CD4-positive, alpha-beta T cell (primary cell): ENCODE measurements at regions not wholly inside any gene's neighbourhood (a gene's known extent, or its start where the extent isn't known, plus 50 kb on each side); places are given as distances from the start of the nearest gene placed in this dataset.

Experiments
- ATAC-seq: fragments of 200-7000 bp; cut with Tn5 transposase; one replicate; pipeline ENCODE4 v1.10.0; 2022; ENCODE audit warnings: mild to moderate bottlenecking; ENCODE audit not compliant: poor library complexity
- CTCF ChIA-PET: fragments of 350-600 bp; sonication (Branson Sonifier 250); formaldehyde crosslinking; loops from one replicate; lab custom pipeline; 2021; ENCODE audit warnings: antibody characterized with exemption, inconsistent platforms; lab: Charles Lee
- POLR2A ChIA-PET: fragments of 350-600 bp; sonication (Branson Sonifier 250); formaldehyde crosslinking; loops from one replicate; lab custom pipeline; 2021; ENCODE audit warnings: antibody characterized with exemption, inconsistent platforms; lab: Charles Lee
- DNase-seq, 14 experiments: peaks; one replicate each; pipeline ENCODE4 v3.0.0-alpha.2; 2013 to 2020; ENCODE audit warnings: mixed read lengths in 2 of 14
- H3K27ac ChIP-seq, 2 donors: one replicate each; pipeline versions ENCODE4 v1.5.1 to v1.7.0; 2013; ENCODE audit warnings: low read length in 2 of 2, low read depth in 1 of 2, mild to moderate bottlenecking in 1 of 2
- H3K27me3 ChIP-seq, 2 experiments: 1 replicate in 1 of 2; 2 replicates in 1 of 2; pipeline versions ENCODE4 v1.6.1 to v1.7.0; 2013; ENCODE audit warnings: low read length in 2 of 2, control low read depth in 1 of 2, mild to moderate bottlenecking in 1 of 2, moderate library complexity in 1 of 2; ENCODE audit not compliant: insufficient read depth in 2 of 2, control insufficient read depth in 1 of 2
- H3K36me3 ChIP-seq: one replicate; pipeline ENCODE4 v1.6.1; 2013; ENCODE audit warnings: low read length, control low read depth; ENCODE audit not compliant: insufficient read depth
- H3K4me1 ChIP-seq: one replicate; pipeline ENCODE4 v1.6.1; 2013; ENCODE audit warnings: low read length, control low read depth; ENCODE audit not compliant: insufficient read depth
- H3K4me3 ChIP-seq: one replicate; pipeline ENCODE4 v1.5.1; 2013; ENCODE audit warnings: mild to moderate bottlenecking, low read length, moderate library complexity
- H3K9me3 ChIP-seq, 2 experiments: 1 replicate in 1 of 2; 2 replicates in 1 of 2; pipeline versions ENCODE4 v1.6.1 to v1.7.0; 2013; ENCODE audit warnings: low read length in 2 of 2, mild to moderate bottlenecking in 2 of 2, control low read depth in 1 of 2, moderate library complexity in 1 of 2; ENCODE audit not compliant: control insufficient read depth in 1 of 2, insufficient read depth in 1 of 2
- H3K27ac Mint-ChIP-seq: one replicate; pipeline ENCODE4 v1.8.0; 2020; ENCODE audit warnings: mixed read lengths
- H3K27me3 Mint-ChIP-seq: one replicate; pipeline ENCODE4 v1.8.0; 2021; ENCODE audit warnings: mixed read lengths
- H3K36me3 Mint-ChIP-seq: one replicate; pipeline ENCODE4 v1.8.0; 2021; ENCODE audit warnings: low read depth, mixed read lengths
- H3K4me1 Mint-ChIP-seq: one replicate; pipeline ENCODE4 v1.8.0; 2021; ENCODE audit warnings: low read depth, mixed read lengths
- H3K4me3 Mint-ChIP-seq: one replicate; pipeline ENCODE4 v1.8.0; 2020; ENCODE audit warnings: mild to moderate bottlenecking, mixed read lengths
- H3K9me3 Mint-ChIP-seq: one replicate; pipeline ENCODE4 v1.8.0; 2020; ENCODE audit warnings: mixed read lengths
- intact Hi-C, 2 experiments: fragments of 100-400 bp; cut with DNase I in 1 of 2; cut with micrococcal nuclease in 1 of 2; formaldehyde crosslinking; loops; one replicate each; pipeline versions ENCODE4 v1.15.1 to v1.9.0; 2023 to 2025; cut with DNase I, micrococcal nuclease
- TF ChIP-seq, protein P1 (sequence below): fragments of 200-600 bp; IDR thresholded peaks from one replicate; pipeline ENCODE4 v1.8.0; 2022; ENCODE audit warnings: antibody characterized with exemption, mild to moderate bottlenecking

DNA sequence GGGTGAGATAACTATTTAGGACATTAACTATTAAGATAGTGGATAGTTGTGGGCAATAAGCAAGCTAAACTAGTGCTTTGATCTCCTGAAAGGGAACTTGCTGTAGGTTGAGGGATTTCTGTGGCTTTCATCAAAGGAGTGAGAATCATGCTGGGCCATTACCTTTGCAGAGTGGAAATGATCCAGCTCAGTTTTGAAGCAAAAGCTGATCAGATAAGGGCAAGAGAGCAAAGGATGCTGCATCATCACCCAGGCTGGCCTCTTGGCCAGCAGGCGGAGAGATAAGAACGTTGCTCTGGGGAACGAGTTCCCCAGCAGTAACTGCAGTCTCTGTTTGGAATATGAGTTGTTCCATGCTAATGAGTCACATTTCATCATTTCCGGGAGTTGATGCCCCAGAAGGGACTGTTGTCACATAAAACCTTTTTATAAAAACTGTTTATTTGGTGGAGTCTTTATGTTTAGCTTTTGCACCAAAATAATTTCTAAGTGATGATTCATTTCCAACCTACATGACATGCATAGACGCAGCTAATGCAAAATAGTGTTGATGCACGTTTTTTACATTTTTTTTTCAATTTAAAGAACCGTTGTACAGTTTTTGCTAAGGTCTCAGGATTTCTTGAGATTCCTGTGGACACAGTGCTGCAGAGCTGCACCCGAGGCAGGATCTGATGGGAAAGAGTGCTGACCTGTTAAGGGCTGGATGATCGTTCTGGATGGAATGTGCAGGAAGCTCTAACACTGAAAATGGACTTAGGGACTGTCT lies 99.3 kb downstream of the ACTBL2 start:
- Histone ChIP-seq H3K4me1 (peaks cover 5% of the 10 kb centered on the region), H3K36me3 (no peaks in the 10 kb centered on the region), H3K27me3 (no peaks in the 10 kb centered on the region), H3K27ac (no peak overlapping the region), H3K9me3 (no peaks in the 10 kb centered on the region), H3K4me3 (no peak overlapping the region)
- no peak overlapping the region for H3K4me3 Mint-ChIP-seq
- H3K36me3 Mint-ChIP-seq, result no peaks in the 10 kb centered on the region
- peaks cover 11% of the 10 kb centered on the region for H3K4me1 Mint-ChIP-seq
- ATAC-seq (peak; percentile 82), DNase-seq (peak in 7 of 14 experiments; percentile 0 to 35 (median 13))
- H3K27me3 Mint-ChIP-seq, result no peaks in the 10 kb centered on the region
- CTCF ChIA-PET, result interaction anchor here (1.2 kb wide), 1 partner anchor 8 kb away, joined by 3 read pairs; no protein-coding TSS in a partner anchor
- POLR2A ChIA-PET, result no interaction called here
- no peak overlapping the region for H3K27ac Mint-ChIP-seq
- no peaks in the 10 kb centered on the region for H3K9me3 Mint-ChIP-seq
- TF ChIP-seq, protein P1, sequence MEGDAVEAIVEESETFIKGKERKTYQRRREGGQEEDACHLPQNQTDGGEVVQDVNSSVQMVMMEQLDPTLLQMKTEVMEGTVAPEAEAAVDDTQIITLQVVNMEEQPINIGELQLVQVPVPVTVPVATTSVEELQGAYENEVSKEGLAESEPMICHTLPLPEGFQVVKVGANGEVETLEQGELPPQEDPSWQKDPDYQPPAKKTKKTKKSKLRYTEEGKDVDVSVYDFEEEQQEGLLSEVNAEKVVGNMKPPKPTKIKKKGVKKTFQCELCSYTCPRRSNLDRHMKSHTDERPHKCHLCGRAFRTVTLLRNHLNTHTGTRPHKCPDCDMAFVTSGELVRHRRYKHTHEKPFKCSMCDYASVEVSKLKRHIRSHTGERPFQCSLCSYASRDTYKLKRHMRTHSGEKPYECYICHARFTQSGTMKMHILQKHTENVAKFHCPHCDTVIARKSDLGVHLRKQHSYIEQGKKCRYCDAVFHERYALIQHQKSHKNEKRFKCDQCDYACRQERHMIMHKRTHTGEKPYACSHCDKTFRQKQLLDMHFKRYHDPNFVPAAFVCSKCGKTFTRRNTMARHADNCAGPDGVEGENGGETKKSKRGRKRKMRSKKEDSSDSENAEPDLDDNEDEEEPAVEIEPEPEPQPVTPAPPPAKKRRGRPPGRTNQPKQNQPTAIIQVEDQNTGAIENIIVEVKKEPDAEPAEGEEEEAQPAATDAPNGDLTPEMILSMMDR, result no peak
- intact Hi-C loops, result no loop called here

DNA sequence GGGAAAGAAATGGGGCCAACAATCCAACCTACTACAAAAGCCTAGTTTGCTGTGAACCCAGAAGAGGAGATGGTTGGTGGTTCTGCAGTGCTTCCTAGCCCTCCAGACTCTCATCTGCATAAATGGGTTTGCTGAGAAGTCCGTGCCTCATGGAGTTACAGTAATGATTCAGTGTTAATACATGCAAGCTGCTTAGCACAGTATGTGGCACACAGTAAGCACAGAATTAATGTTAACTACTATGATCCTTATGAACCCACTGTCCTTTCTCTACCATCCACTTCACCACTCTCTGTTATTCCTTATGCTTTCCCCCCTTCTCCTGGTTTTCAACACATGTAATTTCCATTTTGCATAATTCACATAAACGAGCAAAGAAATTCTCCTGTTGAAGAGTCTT lies 100.0 kb downstream of the ACTBL2 start:
- H3K4me1 ChIP-seq, result peaks cover 5% of the 10 kb centered on the region
- no peaks in the 10 kb centered on the region for H3K27me3 ChIP-seq
- ChIA-PET POLR2A (no interaction called here), CTCF (no interaction called here)
- no peak overlapping the region for H3K27ac Mint-ChIP-seq
- no peaks in the 10 kb centered on the region for H3K36me3 ChIP-seq
- H3K27ac ChIP-seq, result no peak overlapping the region
- intact Hi-C loops, result no loop called here
- no peaks in the 10 kb centered on the region for H3K27me3 Mint-ChIP-seq
- no peak overlapping the region for H3K4me3 ChIP-seq
- H3K4me3 Mint-ChIP-seq, result no peak overlapping the region
- no peak for DNase-seq
- TF ChIP-seq, protein P1, result no peak
- H3K9me3 Mint-ChIP-seq, result no peaks in the 10 kb centered on the region
- H3K36me3 Mint-ChIP-seq, result no peaks in the 10 kb centered on the region
- peaks cover 11% of the 10 kb centered on the region for H3K4me1 Mint-ChIP-seq
- no peak for ATAC-seq
- H3K9me3 ChIP-seq, result no peaks in the 10 kb centered on the region

DNA sequence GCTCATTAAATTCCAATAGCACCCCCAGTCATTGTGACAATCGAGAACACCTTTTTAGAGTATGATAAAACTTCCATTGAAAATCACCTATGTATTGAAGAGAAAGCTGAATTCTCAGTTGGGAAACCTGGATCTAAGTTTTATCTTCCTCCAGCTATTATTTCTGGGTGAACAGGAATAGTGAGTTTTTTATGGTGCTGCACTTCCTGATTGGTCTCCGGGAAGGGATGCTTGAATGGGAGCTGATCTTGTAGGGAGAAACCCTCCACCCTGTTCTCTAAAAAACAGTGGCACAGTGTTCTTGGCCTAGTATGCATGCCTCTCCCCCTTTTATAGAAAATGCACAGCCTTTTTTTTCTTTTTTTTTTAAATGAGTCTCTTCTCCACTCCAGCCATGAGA lies 112.2 kb downstream of the ACTBL2 start:
- H3K27me3 Mint-ChIP-seq, result no peaks in the 10 kb centered on the region
- no peaks in the 10 kb centered on the region for H3K9me3 Mint-ChIP-seq
- H3K36me3 Mint-ChIP-seq, result no peaks in the 10 kb centered on the region
- Histone ChIP-seq H3K27me3 (no peaks in the 10 kb centered on the region), H3K4me1 (no peaks in the 10 kb centered on the region), H3K27ac (no peak overlapping the region), H3K4me3 (no peak overlapping the region), H3K36me3 (no peaks in the 10 kb centered on the region), H3K9me3 (no peaks in the 10 kb centered on the region)
- no peaks in the 10 kb centered on the region for H3K4me1 Mint-ChIP-seq
- ChIA-PET CTCF (no interaction called here), POLR2A (no interaction called here)
- DNase-seq (no peak), ATAC-seq (no peak)
- intact Hi-C loops, result no loop called here
- TF ChIP-seq, protein P1, result no peak
- no peak overlapping the region for H3K4me3 Mint-ChIP-seq
- no peak overlapping the region for H3K27ac Mint-ChIP-seq
